HFFc6 (cell line): ENCODE measurements at regions not wholly inside any gene's neighbourhood (a gene's known extent, or its start where the extent isn't known, plus 50 kb on each side); places are given as distances from the start of the nearest gene placed in this dataset.

Experiments used
- DNase-seq: peaks from one replicate; pipeline ENCODE4 v3.0.0-alpha.2; 2018
- H3K27ac Mint-ChIP-seq: 2 replicates; pipeline ENCODE4 v1.8.0; 2020; ENCODE audit warnings: mild to moderate bottlenecking, mixed read lengths
- H3K27me3 Mint-ChIP-seq: 2 replicates; pipeline ENCODE4 v1.8.0; 2021; ENCODE audit warnings: mild to moderate bottlenecking, moderate library complexity, mixed read lengths; ENCODE audit not compliant: insufficient read depth
- H3K36me3 Mint-ChIP-seq: 2 replicates; pipeline ENCODE4 v1.8.0; 2021; ENCODE audit warnings: low read depth, mixed read lengths
- H3K4me1 Mint-ChIP-seq: 2 replicates; pipeline ENCODE4 v1.8.0; 2020; ENCODE audit warnings: low read depth, mixed read lengths
- H3K4me3 Mint-ChIP-seq: 2 replicates; pipeline ENCODE4 v1.8.0; 2020; ENCODE audit warnings: mild to moderate bottlenecking, moderate library complexity, mixed read lengths
- H3K9me3 Mint-ChIP-seq: 2 replicates; pipeline ENCODE4 v1.8.0; 2020; ENCODE audit warnings: mild to moderate bottlenecking, mixed read lengths
- CTCF ChIP-seq: fragments of 200-600 bp; sonication (generic); IDR thresholded peaks from 2 replicates; pipeline ENCODE4 v1.5.0; 2021; ENCODE audit warnings: antibody characterized with exemption, mild to moderate bottlenecking

GRCh38 chr5:105773241-105773640 lies 1897.5 kb downstream of the EFNA5 start:
- peaks cover 25% of the 10 kb centered on the region for H3K9me3 Mint-ChIP-seq
- no peak overlapping the region for H3K4me3 Mint-ChIP-seq
- peaks cover 5% of the 10 kb centered on the region; the same call in 1 of the 2 replicates for H3K36me3 Mint-ChIP-seq
- DNase-seq, result no peak
- H3K27ac Mint-ChIP-seq, result no peak overlapping the region
- no peaks in the 10 kb centered on the region for H3K27me3 Mint-ChIP-seq
- H3K4me1 Mint-ChIP-seq, result no peaks in the 10 kb centered on the region
- TF ChIP-seq CTCF, result no peak

- Mint-ChIP-seq H3K9me3 (peaks cover 43% of the 10 kb centered on the region), H3K27me3 (no peaks in the 10 kb centered on the region), H3K27ac (no peak overlapping the region), H3K4me1 (no peaks in the 10 kb centered on the region), H3K4me3 (no peak overlapping the region), H3K36me3 (no peaks in the 10 kb centered on the region)
- no peak for TF ChIP-seq CTCF
- DNase-seq, result no peak
These were observed 1903.5 kb downstream of the EFNA5 start for GRCh38 chr5:105767267-105767666.

GRCh38 chr5:105762728-105763127 lies 1908.0 kb downstream of the EFNA5 start:
- no peak overlapping the region for H3K27ac Mint-ChIP-seq
- H3K4me1 Mint-ChIP-seq, result no peaks in the 10 kb centered on the region
- no peaks in the 10 kb centered on the region for H3K27me3 Mint-ChIP-seq
- DNase-seq, result no peak
- TF ChIP-seq CTCF, result no peak
- H3K36me3 Mint-ChIP-seq, result peaks cover 12% of the 10 kb centered on the region; the same call in 1 of the 2 replicates
- H3K4me3 Mint-ChIP-seq, result no peak overlapping the region
- H3K9me3 Mint-ChIP-seq, result peaks cover 71% of the 10 kb centered on the region

- 0 out of 2 replicates have a peak, but pooled peaks cover 6% of the 10 kb centered on the region for H3K36me3 Mint-ChIP-seq
- H3K27me3 Mint-ChIP-seq, result no peaks in the 10 kb centered on the region
- no peaks in the 10 kb centered on the region for H3K4me1 Mint-ChIP-seq
- no peak for TF ChIP-seq CTCF
- no peak overlapping the region for H3K4me3 Mint-ChIP-seq
- no peak overlapping the region for H3K27ac Mint-ChIP-seq
- peaks cover 21% of the 10 kb centered on the region for H3K9me3 Mint-ChIP-seq
- no peak for DNase-seq
These were observed 1916.7 kb downstream of the EFNA5 start for GRCh38 chr5:105754056-105754455.

GRCh38 chr5:105752801-105753200 lies 1917.9 kb downstream of the EFNA5 start:
- H3K27me3 Mint-ChIP-seq, result no peaks in the 10 kb centered on the region
- no peak for TF ChIP-seq CTCF
- no peaks in the 10 kb centered on the region for H3K36me3 Mint-ChIP-seq

GRCh38 chr5:105751908-105752307 lies 1918.8 kb downstream of the EFNA5 start:
- Mint-ChIP-seq H3K27me3 (no peaks in the 10 kb centered on the region), H3K27ac (no peak overlapping the region), H3K4me1 (no peaks in the 10 kb centered on the region)

More at GRCh38 chr5:105752801-105753200, 1917.9 kb downstream of the EFNA5 start:
- Mint-ChIP-seq H3K4me1 (no peaks in the 10 kb centered on the region), H3K27ac (no peak overlapping the region), H3K4me3 (no peak overlapping the region), H3K9me3 (peaks cover 21% of the 10 kb centered on the region)
- no peak for DNase-seq

More at GRCh38 chr5:105751908-105752307, 1918.8 kb downstream of the EFNA5 start:
- Mint-ChIP-seq H3K9me3 (peaks cover 28% of the 10 kb centered on the region), H3K4me3 (no peak overlapping the region), H3K36me3 (no peaks in the 10 kb centered on the region)
- no peak for TF ChIP-seq CTCF
- no peak for DNase-seq
